HG03354 (cell line): ENCODE measurements at regions not wholly inside any gene's neighbourhood (a gene's known extent, or its start where the extent isn't known, plus 50 kb on each side); places are given as distances from the start of the nearest gene placed in this dataset.
"Not testable (repeated sequence)": the region's sequence is repeated elsewhere in the genome, so short reads cannot be mapped to it uniquely, and the experiment has no call there.

Experiments used
- ATAC-seq: cut with Tn5 transposase; IDR thresholded peaks from one replicate; pipeline ENCODE4 v1.9.1; 2021; ENCODE audit warnings: mild to moderate bottlenecking; ENCODE audit not compliant: unreplicated experiment, poor library complexity, severe bottlenecking

DNA sequence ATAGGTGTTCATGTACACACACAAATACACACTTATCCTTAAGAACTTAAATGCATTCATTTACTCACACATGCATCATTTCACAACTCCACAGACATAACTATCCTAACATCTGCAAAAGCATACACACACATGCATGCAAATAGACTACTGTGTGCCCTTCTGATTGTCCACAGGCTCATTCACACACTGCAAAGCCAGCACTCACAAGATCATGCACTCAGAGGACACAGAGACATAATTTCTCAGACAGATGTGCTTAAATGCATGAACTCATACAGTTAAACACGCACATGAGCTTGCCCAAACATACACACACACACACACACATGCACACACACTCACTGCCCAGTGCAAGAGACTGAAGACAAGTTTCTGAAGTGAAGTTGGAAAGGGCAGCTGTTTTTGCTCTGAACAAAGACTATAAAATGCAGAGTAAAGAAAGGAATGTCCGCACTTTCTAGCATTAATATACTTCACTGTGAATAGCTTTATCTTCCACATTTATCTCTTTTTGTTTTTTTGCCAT lies 1018.0 kb upstream of the HS3ST1 start:
- no peak for ATAC-seq

DNA sequence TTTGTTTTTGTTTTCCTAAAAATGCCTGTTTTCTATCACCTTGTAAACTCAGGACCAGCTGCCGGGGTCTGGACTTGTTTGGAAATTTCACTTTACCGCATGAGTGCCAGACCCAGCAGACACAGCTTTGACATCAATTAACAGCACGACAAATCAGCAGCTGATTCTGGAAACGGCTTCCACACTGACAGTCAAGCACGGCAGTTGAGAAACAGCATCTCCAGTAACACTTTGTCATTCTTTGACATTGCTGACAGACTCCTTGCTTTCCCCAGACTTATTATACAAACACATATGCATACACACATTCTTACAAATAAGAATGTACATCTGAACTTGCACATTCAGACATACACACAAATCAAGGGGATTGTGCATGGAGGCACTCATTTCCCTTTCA lies 1017.6 kb upstream of the HS3ST1 start:
- no peak for ATAC-seq

DNA sequence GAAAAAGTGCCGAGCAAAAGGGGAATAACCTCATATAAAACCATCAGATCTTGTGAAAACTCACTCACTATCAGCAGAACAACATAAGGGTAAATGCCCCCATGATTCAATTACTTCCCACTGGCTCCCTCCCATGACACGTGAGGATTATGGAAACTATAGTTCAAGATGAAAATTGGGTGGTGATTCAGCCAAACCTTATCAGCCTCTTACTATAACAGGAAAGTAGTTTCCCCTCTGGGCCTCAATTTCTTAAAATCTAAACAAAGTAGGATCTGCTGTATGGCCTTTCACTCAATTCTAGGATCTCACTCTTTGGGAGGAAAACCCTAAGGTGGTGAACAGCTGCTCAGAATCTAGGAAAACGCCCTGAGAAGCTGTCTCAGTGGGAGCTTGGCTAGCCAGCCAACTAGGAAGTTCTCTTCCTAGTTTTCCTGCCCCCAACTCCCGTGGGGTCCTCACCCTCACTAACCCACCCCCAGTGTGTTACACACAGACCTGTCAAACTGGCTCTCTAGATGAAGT lies 1017.1 kb upstream of the HS3ST1 start:
- no peak for ATAC-seq

DNA sequence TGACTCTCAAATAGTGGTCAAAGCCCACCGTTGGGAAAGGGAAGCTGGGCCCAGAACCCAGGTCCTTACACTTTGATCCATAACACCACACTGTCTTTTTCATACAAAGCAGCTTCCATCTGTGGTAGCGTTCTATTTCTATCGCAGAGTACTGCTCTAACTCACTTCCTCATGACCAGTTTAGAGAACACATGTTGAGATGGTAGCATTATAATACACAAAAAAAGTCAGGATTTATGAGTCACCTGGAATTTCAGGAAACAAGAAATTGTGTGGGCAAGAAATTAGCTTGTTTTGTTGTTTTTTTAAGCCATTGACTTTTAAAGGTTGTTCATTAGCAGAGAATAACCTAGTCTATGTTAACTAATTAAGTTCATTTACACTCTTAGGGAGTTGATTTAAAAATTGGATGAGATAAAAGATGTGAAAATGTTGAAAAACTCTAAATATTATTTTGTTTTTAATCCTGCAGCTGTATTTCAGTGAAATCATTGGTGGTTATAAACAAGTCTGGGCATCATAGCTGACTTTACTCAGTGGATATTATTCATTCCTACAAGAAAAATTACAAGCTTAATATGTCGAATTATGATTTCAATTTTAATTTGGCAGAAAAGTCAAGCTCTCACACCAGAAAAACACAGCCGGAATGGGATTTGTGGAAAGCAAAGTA lies 1011.1 kb upstream of the HS3ST1 start:
- no peak for ATAC-seq

DNA sequence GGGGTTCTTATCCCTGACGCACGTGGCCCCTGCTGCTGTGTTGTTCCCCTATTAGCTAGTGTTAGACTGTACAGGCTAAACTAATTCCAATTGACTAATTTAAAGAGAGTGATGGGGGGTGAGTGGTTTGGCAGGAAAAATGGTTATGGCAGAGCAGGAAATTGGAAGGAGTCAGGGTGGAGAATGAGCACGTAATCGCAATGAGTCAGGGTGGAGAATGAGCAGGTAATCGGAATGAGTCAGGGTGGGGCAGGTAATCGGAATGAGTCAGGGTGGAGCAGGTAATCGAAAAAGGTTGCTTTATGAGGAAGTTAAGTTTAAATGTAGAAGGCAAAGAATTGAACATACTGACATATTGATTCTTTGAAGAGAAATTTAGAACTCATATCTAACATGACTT lies 1002.6 kb upstream of the HS3ST1 start:
- not testable (repeated sequence) for ATAC-seq

DNA sequence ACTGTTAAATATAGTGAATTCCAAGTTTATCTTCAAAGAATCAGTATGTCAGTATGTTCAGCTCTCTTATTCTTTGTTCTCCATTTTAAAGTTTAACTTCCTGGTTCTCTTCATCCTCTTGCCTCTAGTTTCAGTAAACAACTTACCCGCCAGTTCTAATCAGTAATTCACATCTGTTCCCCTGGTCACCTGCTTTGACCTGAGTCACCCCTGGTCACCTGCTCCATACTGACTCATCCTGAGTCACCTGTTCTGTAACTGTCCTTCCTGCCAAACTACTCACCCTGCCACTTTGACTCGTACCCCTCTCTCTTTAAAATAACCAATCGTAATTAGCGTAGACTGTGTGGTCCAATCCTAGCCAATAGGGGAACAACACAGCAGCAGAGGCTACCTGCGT lies 992.7 kb upstream of the HS3ST1 start:
- no peak for ATAC-seq

DNA sequence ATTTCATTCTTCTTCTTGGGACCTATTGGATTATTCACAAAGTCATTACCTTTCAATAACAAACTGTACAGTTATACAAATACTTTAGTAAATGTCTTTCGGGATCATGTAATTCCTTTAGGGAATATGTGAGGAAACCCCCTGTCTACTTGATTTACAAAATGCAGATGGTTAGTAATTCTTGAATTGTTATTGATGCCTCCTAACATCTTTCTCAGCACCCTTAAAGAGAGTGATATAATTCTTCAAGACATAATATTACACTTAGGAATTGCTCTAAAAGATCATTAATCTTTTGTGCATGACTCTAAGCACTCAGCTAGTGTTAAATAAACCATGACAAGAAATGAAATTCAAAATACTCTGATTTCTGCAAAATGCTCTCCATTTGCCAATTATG lies 988.1 kb upstream of the HS3ST1 start:
- no peak for ATAC-seq

DNA sequence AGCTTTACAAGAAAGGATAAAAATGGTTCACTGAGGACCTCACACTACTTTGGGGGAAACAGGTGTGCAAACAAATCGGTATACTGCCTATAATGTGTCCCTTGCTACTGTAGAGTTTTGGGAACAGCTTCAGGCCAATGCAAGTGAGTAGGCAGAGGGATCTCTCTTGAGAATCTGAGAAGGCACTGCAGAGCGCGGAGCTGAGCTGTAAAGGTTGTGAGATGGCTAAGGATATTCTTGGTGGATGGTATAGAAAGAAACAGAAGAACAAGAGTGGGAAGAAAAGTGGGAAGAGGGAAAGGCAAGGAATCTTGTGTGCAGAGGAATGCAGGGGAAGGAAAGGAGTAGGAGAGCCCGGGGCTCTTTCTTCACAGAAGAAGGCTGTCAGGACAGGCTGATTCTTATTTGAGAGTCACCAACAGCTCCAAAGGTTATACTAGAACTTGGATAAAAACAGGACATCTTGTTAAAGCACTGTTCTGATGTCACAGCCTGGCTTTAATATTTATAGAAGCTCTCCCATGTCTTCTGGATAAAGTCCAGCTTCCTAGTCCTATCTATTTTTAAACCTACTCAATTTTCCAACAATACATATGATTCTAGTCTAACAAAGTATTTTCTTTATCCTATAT lies 985.6 kb upstream of the HS3ST1 start:
- no peak for ATAC-seq

DNA sequence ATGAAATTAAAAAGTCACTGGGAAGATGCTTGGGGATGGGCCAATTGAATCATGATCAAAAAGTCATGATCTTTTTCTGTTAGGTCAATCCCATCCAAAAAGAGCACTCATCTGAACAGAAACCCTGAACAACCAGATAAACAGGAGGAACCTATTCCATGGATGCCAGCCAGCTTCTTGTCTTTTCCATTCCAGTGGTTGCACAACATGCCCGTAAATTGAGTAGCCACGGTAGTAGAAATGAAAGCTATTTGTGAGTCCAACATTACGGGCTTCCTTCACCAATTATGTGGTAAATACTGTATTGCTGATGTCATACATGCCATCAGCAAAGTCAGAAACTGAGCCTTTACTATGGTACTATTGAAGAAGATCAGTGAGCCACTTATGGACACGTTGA lies 982.4 kb upstream of the HS3ST1 start:
- ATAC-seq = no peak

DNA sequence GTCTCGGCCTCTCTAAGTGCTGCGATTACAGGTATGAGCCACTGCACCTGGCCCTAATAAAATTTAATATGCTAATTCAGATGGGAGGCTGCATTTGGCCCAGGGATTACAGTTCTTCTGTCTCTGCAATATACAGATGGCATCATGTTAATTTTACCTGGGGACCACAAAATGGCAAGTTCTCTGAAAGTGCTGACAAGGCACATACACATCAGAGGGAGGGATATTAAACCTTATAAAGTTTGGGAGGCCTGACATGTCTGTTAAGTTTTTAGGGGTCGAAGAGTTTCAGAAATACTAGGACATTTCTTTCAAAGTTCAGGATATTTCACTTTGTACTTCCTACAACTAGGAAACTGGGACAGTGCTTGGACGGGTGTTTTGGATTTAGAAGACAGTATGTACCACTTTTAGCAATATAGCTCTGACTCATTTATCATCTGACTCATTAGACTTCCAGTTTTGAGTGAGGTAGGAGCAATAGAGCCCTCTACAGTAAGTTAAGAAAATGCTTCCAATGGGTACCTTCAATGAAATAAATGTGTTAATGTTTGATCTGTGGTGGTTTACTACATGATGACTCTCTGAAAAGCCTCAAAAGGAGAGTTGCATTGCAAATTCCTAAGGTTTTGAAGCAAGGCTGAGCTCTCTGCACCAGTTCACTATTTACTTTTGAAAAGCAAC lies 981.0 kb upstream of the HS3ST1 start:
- no peak for ATAC-seq

DNA sequence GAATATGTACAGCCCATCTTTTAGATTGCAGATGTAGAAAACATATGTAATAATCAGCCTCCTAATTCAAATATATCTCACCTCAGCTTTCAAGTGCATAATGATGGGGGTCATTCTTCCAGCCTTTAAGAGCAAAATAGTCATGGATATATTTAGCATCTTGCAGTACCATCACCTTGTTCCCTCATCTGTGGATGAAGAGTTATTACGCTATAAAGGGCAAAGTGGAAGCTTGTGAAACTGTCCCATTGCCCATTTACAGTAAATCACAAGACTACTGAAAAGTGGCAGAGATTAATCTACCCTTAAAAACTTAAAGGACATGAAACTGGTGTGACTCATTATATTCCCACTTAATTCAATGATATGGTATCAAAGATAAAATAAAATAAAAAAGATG lies 979.7 kb upstream of the HS3ST1 start:
- no peak for ATAC-seq

DNA sequence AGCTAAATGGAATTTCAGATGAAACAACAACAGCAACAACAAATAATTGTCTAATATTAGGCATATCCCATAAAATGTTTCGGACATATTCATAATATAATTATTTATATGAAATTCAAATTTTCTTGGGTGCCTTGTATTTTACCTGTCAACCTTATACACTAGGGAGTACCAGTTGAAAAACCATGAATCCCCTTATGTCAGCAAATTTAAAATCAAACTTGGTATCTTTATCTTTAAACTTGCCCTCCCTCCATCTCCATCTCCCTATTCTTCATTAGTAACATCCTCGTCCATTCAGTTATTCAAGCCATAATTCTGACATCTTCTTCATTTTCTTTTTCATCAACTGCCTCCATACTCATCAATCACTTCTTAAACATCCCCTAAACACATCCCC lies 974.5 kb upstream of the HS3ST1 start:
- ATAC-seq = no peak

DNA sequence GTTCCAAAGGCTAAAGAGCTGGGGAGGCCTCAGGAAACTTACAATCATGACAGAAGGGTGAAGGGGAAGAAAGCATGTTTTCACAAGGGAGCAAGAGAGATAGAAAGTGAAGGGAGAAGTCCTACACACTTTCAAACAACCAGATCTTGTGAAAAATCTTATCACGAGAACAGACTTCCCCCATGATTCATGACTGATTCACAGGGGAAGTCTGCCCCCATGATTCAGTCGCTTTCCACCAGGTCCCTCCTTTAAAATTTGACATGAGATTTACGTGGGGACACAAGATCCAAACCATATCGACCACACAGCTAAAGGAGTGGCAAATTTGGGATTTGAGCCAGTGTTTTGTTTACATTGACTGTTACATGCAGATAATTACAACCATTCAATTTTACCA lies 971.1 kb upstream of the HS3ST1 start:
- ATAC-seq = no peak

DNA sequence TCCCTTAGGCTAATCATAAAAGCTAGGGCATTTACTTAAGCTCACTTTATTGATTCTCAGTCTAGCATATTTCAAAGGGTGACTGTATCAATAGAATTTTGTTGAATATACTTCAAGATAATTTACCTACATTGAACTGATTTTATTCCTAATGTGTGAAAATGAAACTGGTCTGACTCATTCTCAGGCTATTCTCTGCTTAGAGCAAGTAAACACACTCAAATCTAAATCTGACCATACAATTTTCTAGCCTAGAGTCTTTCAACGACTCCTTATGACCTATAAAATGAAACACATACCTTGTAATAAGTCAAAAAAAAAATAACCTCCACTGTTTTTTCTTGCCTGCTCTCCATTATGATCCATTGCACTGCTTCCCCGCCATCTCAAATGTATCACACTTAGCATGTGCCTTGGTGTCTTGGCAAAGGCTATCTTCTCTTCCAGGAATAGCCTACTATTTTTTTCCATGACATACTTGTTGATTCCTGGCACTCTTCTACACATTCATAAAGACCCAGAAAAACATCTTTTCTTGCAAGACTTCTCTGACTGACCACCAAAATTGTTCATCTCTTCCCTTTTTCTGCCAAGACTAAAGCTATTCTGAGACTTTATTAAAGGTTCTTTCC lies 965.1 kb upstream of the HS3ST1 start:
- no peak for ATAC-seq

DNA sequence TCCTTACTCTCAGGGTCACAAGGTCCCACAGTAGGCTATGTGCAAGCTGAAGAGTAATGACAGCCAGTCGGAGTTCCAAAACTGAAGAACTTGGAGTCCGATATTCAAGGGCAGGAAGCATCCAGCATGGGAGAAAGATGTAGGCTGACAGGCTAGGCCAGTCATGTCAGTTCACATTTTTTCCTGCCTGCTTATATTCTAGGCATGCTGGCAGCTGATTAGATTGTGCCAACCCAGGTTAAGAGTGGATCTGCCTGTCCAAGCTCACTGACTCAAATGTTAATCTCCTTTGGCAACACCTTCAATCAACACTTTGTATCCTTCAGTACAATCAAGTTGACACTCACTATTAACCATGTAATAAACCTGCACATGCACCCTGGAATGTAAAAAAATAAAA lies 960.9 kb upstream of the HS3ST1 start:
- ATAC-seq = no peak

DNA sequence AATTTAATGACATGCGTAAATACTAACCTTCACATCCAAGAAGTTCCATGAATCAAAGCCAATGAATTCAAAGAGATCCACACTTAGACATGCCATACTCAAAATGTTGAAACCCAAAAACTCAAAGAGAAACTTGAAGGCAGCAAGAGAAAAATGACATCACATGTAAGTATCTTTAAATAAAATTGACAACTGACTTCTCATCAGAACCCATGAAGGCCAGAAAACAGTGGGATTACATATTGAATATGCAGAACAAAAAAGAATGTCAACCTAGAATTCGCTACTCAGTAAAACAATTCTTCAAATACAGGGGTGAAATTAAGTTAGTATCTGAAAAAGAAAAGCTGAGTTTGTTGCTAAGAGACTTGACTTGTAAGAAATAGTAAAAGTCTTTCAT lies 953.9 kb upstream of the HS3ST1 start:
- no peak for ATAC-seq

DNA sequence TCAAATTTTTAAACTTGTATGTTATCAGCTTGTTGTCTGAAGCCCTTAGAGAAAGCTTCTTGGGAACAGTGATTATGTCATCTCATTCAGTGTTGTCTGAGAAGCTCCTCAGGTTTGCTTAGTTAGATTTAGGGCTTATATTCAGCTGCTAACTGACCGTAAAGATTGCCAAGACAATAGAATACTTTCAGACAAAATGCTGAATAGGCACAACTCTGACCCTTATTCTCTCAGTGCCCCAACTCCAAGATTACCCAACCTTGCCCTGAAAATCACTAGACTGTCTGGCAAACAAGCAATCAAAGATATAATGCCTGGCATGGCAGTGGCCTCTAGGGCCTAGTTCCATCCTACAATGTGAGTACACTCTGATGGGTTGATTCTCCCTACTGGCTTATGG lies 950.5 kb upstream of the HS3ST1 start:
- no peak for ATAC-seq

DNA sequence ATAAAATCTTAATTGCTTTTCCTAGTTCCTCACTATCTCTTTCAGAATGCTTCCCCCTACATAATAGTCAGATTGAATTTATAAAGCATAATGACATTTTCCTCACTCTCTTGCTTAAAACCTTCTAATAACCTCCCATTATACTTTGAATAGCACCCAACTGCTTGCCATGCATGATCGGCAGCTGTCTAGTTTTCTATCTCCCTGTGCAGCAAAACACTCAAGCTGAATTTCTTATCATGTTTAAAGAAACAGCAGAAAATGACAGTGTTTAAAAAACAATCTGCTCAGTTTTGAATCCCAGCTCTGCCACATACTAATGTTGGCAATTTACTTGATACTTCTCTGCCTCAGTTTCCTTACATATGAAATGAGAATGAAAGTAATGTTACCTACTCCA lies 947.1 kb upstream of the HS3ST1 start:
- no peak for ATAC-seq

DNA sequence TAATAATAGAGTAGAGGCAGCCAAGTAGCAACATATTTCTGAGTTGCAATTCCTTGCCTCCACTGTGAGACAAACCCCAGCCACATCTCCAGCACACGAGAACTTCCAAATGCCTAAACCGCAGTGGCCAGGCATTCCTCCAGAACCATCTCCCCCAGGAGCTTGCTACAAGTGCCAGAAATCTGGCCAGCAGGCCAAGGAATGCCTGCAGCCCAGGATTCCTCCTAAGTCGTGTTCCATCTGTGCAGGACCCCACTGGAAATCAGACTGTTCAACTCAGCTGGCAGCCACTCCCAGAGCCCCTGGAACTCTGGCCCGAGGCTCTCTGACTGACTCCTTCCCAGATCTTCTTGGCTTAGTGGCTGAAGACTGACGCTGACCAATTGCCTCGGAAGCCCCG lies 937.2 kb upstream of the HS3ST1 start:
- not testable (repeated sequence) for ATAC-seq

DNA sequence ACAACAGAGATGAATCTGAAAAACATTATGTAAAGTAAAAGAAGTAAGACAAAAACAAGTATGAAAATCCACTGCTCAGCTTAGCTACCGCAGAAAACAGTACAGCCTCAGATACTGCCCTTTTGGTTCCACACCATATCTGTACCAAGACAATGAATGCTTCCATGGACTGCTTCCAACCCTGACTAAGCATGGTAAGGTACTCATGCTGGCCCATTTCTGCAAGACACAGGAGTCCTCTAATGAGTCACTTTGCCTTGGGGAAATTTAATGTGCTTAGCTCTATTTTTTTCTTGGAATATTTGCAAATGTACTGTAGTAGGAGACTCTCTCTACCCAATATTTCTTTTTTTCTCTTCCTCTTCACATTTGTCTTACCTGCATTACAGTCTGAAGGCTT lies 931.7 kb upstream of the HS3ST1 start:
- ATAC-seq = no peak
